Activated CD4-positive, alpha-beta T cell treated with anti-CD3 and anti-CD28 coated beads, Interleukin-2, amount 10 ng/mL, durations not matched to agents 24 days and 14 days (primary cell): ENCODE measurements at regions not wholly inside any gene's neighbourhood (a gene's known extent, or its start where the extent isn't known, plus 50 kb on each side); places are given as distances from the start of the nearest gene placed in this dataset.

Source experiments
- DNase-seq: peaks from one replicate; pipeline ENCODE4 v3.0.0; 2022
- H3K27ac Mint-ChIP-seq: one replicate; pipeline ENCODE4 v1.8.0; 2022; ENCODE audit warnings: mild to moderate bottlenecking, mixed read lengths
- H3K27me3 Mint-ChIP-seq: one replicate; pipeline ENCODE4 v1.8.0; 2022; ENCODE audit warnings: mixed read lengths
- H3K36me3 Mint-ChIP-seq: one replicate; pipeline ENCODE4 v1.8.0; 2022; ENCODE audit warnings: low read depth, mild to moderate bottlenecking, mixed read lengths
- H3K4me1 Mint-ChIP-seq: one replicate; pipeline ENCODE4 v1.8.0; 2021; ENCODE audit warnings: mixed read lengths
- H3K4me3 Mint-ChIP-seq: one replicate; pipeline ENCODE4 v1.8.0; 2022; ENCODE audit warnings: mild to moderate bottlenecking, moderate library complexity, mixed read lengths
- H3K9me3 Mint-ChIP-seq: one replicate; pipeline ENCODE4 v1.8.0; 2021; ENCODE audit warnings: mixed read lengths
- intact Hi-C: fragments of 100-400 bp; cut with micrococcal nuclease; formaldehyde crosslinking; loops from one replicate; pipeline ENCODE4 v1.15.1; 2023

DNA sequence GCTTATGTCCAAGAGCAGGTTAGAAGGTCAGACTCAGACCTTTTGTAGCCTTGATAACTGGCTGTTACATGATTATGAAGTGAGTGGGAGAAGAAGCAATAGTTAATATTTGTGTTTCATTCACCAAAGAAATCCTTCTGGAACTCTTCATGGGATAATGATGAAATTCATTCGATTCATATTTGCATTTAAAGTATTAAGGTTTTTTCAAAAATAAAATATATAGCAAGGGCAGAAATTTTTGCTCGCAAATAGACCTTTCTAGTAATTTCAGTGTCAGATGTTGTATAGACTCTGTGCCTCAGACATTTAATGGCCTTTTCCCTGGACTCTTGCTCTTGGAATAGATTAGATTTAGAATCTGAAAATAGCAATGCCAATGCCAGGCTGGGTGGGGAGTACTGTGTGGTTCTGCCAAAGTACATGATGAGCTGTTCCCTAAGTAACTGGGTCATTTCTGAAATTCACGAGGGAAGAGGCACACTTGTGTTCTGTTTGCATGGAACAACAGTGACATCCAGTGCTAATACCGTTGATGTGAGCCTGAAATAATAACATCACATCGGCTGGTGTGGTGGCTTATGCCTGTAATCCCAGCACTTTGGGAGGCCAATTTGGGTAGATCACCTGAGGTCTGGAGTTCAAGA is 119.2 kb downstream of the MBL2 start:
- intact Hi-C loops, result no loop called here
- no peak overlapping the region for H3K27ac Mint-ChIP-seq
- no peaks in the 10 kb centered on the region for H3K4me1 Mint-ChIP-seq
- H3K4me3 Mint-ChIP-seq, result no peak overlapping the region
- H3K27me3 Mint-ChIP-seq, result no peaks in the 10 kb centered on the region
- no peaks in the 10 kb centered on the region for H3K9me3 Mint-ChIP-seq
- DNase-seq, result no peak
- H3K36me3 Mint-ChIP-seq, result no peaks in the 10 kb centered on the region

DNA sequence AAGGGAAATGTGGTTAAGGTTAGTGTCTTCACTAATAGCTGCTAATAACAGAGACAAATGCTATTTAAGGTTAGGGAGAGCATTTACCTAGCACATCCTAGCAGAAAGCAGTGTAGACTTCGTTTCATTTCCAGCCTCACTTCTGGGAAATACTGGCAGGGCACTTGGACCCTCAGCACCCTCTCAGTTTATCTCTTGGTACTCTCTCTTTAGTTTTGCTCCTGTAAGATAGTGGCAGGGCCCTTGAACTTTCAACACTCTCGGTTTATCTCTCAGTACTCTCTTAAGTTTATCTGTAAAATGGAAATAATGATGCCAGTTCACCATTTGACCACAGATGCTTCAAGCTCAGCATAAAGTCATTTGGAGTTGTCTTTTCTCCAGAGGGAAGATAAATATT is 118.4 kb downstream of the MBL2 start:
- no peak overlapping the region for H3K4me3 Mint-ChIP-seq
- no peak for DNase-seq
- no peak overlapping the region for H3K27ac Mint-ChIP-seq
- intact Hi-C loops, result no loop called here
- H3K27me3 Mint-ChIP-seq, result no peaks in the 10 kb centered on the region
- no peaks in the 10 kb centered on the region for H3K9me3 Mint-ChIP-seq
- no peaks in the 10 kb centered on the region for H3K4me1 Mint-ChIP-seq
- no peaks in the 10 kb centered on the region for H3K36me3 Mint-ChIP-seq

DNA sequence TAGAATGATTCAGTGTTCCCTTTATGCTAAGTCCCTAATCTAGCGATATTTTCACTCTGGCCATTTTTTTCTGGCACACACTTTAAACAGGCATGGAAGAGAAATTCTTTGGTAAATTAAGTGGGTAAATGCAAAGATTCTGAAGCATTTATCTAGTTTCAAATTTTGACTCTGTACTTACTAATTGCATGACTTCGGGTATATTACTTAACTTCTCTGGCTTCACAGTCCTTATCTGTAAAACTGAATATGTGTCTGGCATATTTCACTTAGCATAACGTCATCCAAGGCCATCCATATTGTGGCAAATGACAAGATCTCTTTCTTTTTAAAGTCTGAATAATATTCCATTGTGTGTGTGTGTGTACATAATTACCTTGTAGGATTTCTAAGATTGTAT is 114.5 kb downstream of the MBL2 start:
- no peaks in the 10 kb centered on the region for H3K9me3 Mint-ChIP-seq
- no peaks in the 10 kb centered on the region for H3K4me1 Mint-ChIP-seq
- no peaks in the 10 kb centered on the region for H3K36me3 Mint-ChIP-seq
- H3K4me3 Mint-ChIP-seq, result no peak overlapping the region
- H3K27ac Mint-ChIP-seq, result no peak overlapping the region
- intact Hi-C loops, result no loop called here
- no peaks in the 10 kb centered on the region for H3K27me3 Mint-ChIP-seq
- no peak for DNase-seq

DNA sequence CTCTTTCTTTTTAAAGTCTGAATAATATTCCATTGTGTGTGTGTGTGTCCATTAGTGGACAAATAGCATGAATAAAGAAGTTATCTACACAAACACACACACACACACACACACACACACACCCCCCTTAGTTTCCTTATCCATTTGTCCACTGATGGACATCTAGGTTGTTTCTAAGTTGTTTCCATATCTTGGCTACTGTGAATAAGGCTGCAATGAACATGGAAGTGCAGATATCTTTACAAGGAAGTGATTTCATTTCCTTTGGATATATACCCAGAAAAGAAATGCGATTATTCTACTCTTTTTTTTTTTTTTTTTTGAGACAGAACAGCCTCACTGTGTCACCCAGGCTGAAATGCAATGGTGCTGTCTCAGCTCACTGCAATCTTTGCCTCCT is 113.5 kb downstream of the MBL2 start:
- Mint-ChIP-seq H3K4me3 (no peak overlapping the region), H3K4me1 (no peaks in the 10 kb centered on the region), H3K9me3 (no peaks in the 10 kb centered on the region), H3K36me3 (no peaks in the 10 kb centered on the region), H3K27me3 (no peaks in the 10 kb centered on the region), H3K27ac (no peak overlapping the region)
- DNase-seq, result no peak
- intact Hi-C loops, result no loop called here

DNA sequence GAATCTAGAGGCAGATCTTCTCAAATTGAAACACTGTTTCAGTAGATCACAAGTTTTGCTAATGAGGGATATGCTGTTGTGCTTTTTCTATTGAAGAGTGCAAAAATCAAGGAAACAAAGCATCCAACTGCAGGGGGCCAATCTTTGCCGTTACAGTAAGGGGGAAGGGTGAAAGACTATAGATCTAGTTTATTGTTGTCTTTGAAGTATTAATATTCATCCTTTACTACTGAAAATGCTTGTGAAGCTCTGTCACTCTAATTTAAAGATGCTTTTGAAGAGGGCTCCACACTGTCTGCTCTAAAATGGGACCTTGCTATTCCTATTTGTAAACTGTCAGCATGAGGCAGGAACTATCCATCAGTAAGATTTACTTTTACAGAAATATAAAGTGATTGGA is 110.3 kb downstream of the MBL2 start:
- Mint-ChIP-seq H3K4me3 (no peak overlapping the region), H3K9me3 (peaks cover 7% of the 10 kb centered on the region), H3K4me1 (no peaks in the 10 kb centered on the region), H3K27me3 (no peaks in the 10 kb centered on the region), H3K27ac (no peak overlapping the region), H3K36me3 (no peaks in the 10 kb centered on the region)
- intact Hi-C loops, result no loop called here
- DNase-seq, result no peak

DNA sequence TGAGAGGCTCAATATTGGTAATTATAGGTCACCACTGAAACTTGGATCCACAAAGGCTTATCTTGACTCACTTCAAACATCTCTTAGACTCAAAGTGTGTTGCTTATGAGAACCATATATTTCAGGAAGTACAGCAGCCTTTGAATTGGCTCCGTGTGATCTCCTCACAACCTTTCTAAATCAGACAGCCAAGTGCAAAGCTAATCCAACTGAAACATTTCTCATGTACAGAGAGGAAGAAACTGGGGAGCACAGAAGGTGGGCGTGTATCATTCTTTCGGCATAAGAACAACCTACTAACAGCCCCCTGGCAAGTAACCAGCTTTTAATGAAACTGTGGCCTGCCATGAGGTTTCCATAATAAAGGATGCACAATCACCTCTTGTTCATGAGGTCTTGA is 109.4 kb downstream of the MBL2 start:
- DNase-seq, result no peak
- intact Hi-C loops, result no loop called here
- Mint-ChIP-seq H3K9me3 (peaks cover 7% of the 10 kb centered on the region), H3K27ac (no peak overlapping the region), H3K4me3 (no peak overlapping the region), H3K4me1 (no peaks in the 10 kb centered on the region), H3K36me3 (no peaks in the 10 kb centered on the region), H3K27me3 (no peaks in the 10 kb centered on the region)

DNA sequence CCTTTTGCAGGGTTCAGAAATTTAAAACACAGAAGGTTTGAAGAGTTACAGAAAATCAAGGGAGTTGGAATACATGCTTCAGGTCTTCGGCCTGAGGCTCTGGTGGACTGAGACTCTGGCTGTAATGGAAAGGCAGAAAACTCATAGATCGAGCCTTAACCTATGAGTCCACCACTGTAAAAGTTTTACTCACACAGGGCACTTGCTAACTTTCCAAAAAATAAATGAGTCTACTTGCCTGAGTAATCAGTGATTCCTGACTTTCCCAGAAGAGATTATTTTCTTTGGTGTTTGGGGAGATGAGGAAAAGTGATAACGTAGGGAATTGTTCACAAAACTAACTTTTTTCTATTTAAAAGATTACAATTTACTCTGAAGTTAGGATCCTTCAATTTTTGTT is 108.0 kb downstream of the MBL2 start:
- Mint-ChIP-seq H3K36me3 (no peaks in the 10 kb centered on the region), H3K27ac (no peak overlapping the region), H3K9me3 (peaks cover 7% of the 10 kb centered on the region), H3K4me1 (no peaks in the 10 kb centered on the region), H3K27me3 (no peaks in the 10 kb centered on the region), H3K4me3 (no peak overlapping the region)
- no peak for DNase-seq
- intact Hi-C loops, result no loop called here

DNA sequence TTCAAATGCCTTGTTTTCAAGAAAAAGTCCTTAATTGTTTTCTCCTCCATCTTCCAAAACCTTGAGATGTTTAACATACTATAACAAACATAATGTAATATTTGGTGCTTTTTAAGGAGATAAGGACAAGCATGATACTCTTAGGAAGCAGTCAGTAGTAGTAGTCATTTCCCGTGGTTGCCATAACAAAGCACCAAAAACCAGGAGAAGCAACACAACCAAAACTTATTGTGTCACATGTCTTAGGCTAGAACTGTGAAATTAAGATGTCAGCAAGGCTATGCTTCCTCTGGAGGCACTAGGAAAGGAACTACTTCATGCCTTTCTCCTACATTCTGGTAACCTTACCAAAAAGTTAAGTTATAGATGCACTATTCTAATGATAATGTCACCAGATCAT is 106.8 kb downstream of the MBL2 start:
- H3K36me3 Mint-ChIP-seq, result no peaks in the 10 kb centered on the region
- H3K27me3 Mint-ChIP-seq, result no peaks in the 10 kb centered on the region
- H3K4me1 Mint-ChIP-seq, result no peaks in the 10 kb centered on the region
- no peak overlapping the region for H3K27ac Mint-ChIP-seq
- H3K9me3 Mint-ChIP-seq, result peaks cover 7% of the 10 kb centered on the region
- H3K4me3 Mint-ChIP-seq, result no peak overlapping the region
- intact Hi-C loops, result no loop called here
- DNase-seq, result no peak

DNA sequence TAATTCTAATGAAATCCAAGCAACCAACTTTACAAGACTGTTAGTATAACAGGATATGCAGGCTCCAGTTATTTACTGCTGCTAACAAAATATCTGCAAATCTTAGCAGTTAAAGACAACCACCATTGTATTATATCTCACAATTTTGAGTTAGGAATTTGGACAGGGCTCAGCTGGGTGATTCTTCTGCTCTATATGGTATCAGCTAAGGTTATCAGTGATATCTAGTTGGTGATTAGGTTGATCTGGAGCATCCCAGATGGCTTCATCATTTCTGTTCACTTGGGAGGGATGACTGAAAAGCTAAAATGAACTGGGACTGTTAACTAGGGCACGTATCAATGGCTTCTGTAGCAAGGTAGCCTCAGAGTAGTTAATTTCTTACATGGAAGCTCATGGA is 105.7 kb downstream of the MBL2 start:
- DNase-seq, result no peak
- Mint-ChIP-seq H3K27ac (no peak overlapping the region), H3K4me3 (no peak overlapping the region), H3K36me3 (no peaks in the 10 kb centered on the region), H3K27me3 (no peaks in the 10 kb centered on the region), H3K4me1 (no peaks in the 10 kb centered on the region), H3K9me3 (peaks cover 7% of the 10 kb centered on the region)
- intact Hi-C loops, result no loop called here

DNA sequence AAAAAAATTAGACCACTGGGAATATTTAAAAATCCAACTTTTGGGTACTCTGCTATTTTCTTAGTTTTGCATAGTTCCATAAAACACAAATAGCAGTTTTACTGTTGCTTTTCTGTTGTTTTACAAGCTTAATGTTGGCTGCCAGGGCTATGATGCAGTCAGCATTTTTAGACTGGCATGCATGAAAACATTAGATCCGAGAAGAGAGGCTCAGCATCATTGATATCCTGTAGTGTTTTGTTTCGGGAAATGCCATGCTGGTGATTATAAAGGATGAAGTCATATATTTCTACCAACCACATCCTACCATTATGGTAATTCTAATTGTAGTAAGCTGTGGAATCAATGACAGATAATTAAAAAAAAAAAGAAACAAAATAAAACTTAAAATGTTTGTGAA is 104.6 kb downstream of the MBL2 start:
- Mint-ChIP-seq H3K27me3 (no peaks in the 10 kb centered on the region), H3K27ac (no peak overlapping the region), H3K4me1 (no peaks in the 10 kb centered on the region), H3K4me3 (no peak overlapping the region), H3K9me3 (peaks cover 7% of the 10 kb centered on the region), H3K36me3 (no peaks in the 10 kb centered on the region)
- no peak for DNase-seq
- intact Hi-C loops, result no loop called here

GRCh38 chr10:52672880-52673279 is 99.7 kb downstream of the MBL2 start:
- Mint-ChIP-seq H3K27ac (no peak overlapping the region), H3K4me1 (no peaks in the 10 kb centered on the region), H3K9me3 (no peaks in the 10 kb centered on the region), H3K27me3 (no peaks in the 10 kb centered on the region), H3K4me3 (no peak overlapping the region), H3K36me3 (no peaks in the 10 kb centered on the region)
- no peak for DNase-seq
- intact Hi-C loops, result no loop called here

GRCh38 chr10:52673468-52673867 is 99.1 kb downstream of the MBL2 start:
- H3K4me3 Mint-ChIP-seq, result no peak overlapping the region
- no peaks in the 10 kb centered on the region for H3K9me3 Mint-ChIP-seq
- no peaks in the 10 kb centered on the region for H3K4me1 Mint-ChIP-seq
- no peaks in the 10 kb centered on the region for H3K36me3 Mint-ChIP-seq
- intact Hi-C loops, result no loop called here
- H3K27ac Mint-ChIP-seq, result no peak overlapping the region
- H3K27me3 Mint-ChIP-seq, result no peaks in the 10 kb centered on the region
- DNase-seq, result no peak

DNA sequence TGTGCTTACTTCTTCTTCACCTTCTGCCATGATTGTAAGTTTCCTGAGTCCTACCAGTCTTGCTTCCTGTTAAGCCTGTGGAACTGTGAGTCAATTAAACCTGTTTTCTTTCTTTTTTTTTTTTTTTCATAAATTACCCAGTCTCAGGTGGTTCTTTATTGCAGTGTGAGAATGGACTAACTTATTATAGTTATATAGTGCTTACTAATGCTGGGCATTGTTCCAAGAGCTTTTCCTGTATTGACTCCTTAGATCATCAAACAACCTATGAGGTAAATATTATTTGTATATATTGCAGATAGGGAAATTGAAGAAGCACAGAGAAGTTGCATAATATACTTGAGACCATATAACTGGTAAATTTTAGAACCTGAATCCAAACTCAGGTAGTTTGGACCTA is 98.1 kb downstream of the MBL2 start:
- Mint-ChIP-seq H3K9me3 (no peaks in the 10 kb centered on the region), H3K4me3 (no peak overlapping the region), H3K36me3 (no peaks in the 10 kb centered on the region), H3K27me3 (no peaks in the 10 kb centered on the region), H3K27ac (no peak overlapping the region), H3K4me1 (no peaks in the 10 kb centered on the region)
- intact Hi-C loops, result no loop called here
- DNase-seq, result no peak

- DNase-seq, result no peak
- Mint-ChIP-seq H3K27me3 (no peaks in the 10 kb centered on the region), H3K4me1 (no peaks in the 10 kb centered on the region), H3K4me3 (no peak overlapping the region), H3K9me3 (no peaks in the 10 kb centered on the region), H3K36me3 (no peaks in the 10 kb centered on the region), H3K27ac (no peak overlapping the region)
- intact Hi-C loops, result no loop called here
These were observed 95.5 kb downstream of the MBL2 start for GRCh38 chr10:52677086-52677485.

DNA sequence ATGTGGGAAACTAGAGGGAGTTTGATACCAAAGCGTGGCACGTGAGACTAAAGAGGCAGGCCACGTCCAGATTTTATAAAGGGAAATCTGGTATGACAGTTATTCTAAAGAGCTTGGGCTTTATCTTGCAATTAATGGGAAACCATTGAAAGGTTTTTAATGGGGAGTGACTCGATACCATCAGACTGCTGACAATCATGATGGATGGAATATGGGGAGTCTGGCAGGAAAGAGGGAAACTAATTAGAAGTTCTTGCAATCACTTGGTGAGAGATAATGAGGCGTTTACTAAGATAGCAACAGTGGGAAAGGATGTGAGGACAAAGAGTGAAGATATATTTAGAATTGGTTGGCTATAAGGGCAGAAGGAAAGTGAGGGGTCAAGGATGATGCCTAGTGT is 94.0 kb downstream of the MBL2 start:
- intact Hi-C loops, result no loop called here
- Mint-ChIP-seq H3K4me3 (no peak overlapping the region), H3K4me1 (no peaks in the 10 kb centered on the region), H3K36me3 (no peaks in the 10 kb centered on the region), H3K27ac (no peak overlapping the region), H3K9me3 (no peaks in the 10 kb centered on the region), H3K27me3 (no peaks in the 10 kb centered on the region)
- DNase-seq, result no peak
